Thyroid gland (tissue), 4 donors: ENCODE measurements at regions not wholly inside any gene's neighbourhood (a gene's known extent, or its start where the extent isn't known, plus 50 kb on each side); places are given as distances from the start of the nearest gene placed in this dataset.

ENCODE experiments used
- DNase-seq, 2 donors: peaks; one replicate each; pipeline ENCODE4 v3.0.0-alpha.2; 2019
- H3K27ac ChIP-seq, 3 donors: fragments of 200-600 bp; sonication (generic); 1 replicate in 2 of 3; 2 replicates in 1 of 3; pipeline ENCODE4 v1.5.1; 2016 to 2019; ENCODE audit warnings: mild to moderate bottlenecking in 1 of 3, moderate library complexity in 1 of 3
- H3K27me3 ChIP-seq: fragments of 200-600 bp; sonication (generic); one replicate; pipeline ENCODE4 v1.5.1; 2019
- H3K36me3 ChIP-seq, 2 donors: fragments of 200-600 bp; sonication (generic); one replicate each; pipeline ENCODE4 v1.5.1; 2016 to 2019
- H3K4me1 ChIP-seq, 2 donors: fragments of 200-600 bp; sonication (generic); one replicate each; pipeline ENCODE4 v1.5.1; 2017 to 2019
- H3K4me3 ChIP-seq, 3 donors: fragments of 200-600 bp; sonication (generic); replicated peaks in 1 of 3; 1 replicate in 2 of 3; 2 replicates in 1 of 3; pipeline ENCODE4 v1.5.1; 2016; ENCODE audit warnings: mild to moderate bottlenecking in 1 of 3
- H3K9me3 ChIP-seq: fragments of 200-600 bp; sonication (generic); one replicate; pipeline ENCODE4 v1.5.1; 2017
- POLR2A ChIP-seq, 2 donors: fragments of 450-650 bp; IDR thresholded peaks; one replicate each; pipeline ENCODE4 v1.6.1; 2017; ENCODE audit warnings: antibody characterized with exemption in 2 of 2, mild to moderate bottlenecking in 2 of 2, moderate library complexity in 1 of 2
- WGBS, 2 donors: methylation state at CpG; one replicate each; pipeline ENCODE4 v1.1.5; 2017; 5-methylcytosine and 5-hydroxymethylcytosine counted together
- intact Hi-C: fragments of 100-400 bp; cut with DNase I; formaldehyde crosslinking; loops from one replicate; pipeline ENCODE4 v1.15.1; 2023
- TF ChIP-seq, protein P1 (sequence below), 6 experiments: fragments of 200-600 bp in 3 of 6; fragments of 450-650 bp in 3 of 6; sonication (generic) in 3 of 6; IDR thresholded peaks; one replicate each; pipeline ENCODE4 v1.5.1; 2016 to 2019; ENCODE audit warnings: antibody characterized with exemption in 6 of 6, mild to moderate bottlenecking in 2 of 6, inconsistent platforms in 1 of 6, moderate library complexity in 1 of 6

DNA sequence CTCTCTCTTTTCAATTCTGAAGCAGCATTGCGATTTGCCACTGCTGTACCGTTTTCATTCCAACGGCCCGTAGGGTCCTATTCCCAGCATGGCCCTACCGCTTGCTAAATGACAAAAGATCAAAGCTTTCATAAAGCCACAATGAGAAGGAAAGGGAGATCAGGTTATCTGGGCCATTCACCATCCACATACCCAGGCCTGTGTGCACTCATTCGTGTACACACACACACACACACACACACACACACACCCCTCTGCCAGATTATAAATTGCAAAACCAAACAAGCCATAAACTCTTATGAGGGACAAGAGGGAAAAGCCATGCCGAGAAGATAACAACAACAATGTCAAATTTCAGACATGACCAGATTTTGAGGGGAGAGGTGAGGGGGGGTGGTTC lies 282.3 kb downstream of the BCL11A start:
- no peaks in the 10 kb centered on the region for H3K9me3 ChIP-seq
- no peak overlapping the region for H3K27ac ChIP-seq
- H3K36me3 ChIP-seq = no peaks in the 10 kb centered on the region
- no peaks in the 10 kb centered on the region for H3K27me3 ChIP-seq
- no peaks in the 10 kb centered on the region for H3K4me1 ChIP-seq
- no peak for DNase-seq
- intact Hi-C loops = no loop called here
- WGBS, 2 donors = 76 to 77% methylated on average over 7 of the region's 7 CpGs
- no peak overlapping the region for H3K4me3 ChIP-seq
- TF ChIP-seq POLR2A (IDR thresholded peaks at IDR 0.05) = no peak
- TF ChIP-seq, protein P1, sequence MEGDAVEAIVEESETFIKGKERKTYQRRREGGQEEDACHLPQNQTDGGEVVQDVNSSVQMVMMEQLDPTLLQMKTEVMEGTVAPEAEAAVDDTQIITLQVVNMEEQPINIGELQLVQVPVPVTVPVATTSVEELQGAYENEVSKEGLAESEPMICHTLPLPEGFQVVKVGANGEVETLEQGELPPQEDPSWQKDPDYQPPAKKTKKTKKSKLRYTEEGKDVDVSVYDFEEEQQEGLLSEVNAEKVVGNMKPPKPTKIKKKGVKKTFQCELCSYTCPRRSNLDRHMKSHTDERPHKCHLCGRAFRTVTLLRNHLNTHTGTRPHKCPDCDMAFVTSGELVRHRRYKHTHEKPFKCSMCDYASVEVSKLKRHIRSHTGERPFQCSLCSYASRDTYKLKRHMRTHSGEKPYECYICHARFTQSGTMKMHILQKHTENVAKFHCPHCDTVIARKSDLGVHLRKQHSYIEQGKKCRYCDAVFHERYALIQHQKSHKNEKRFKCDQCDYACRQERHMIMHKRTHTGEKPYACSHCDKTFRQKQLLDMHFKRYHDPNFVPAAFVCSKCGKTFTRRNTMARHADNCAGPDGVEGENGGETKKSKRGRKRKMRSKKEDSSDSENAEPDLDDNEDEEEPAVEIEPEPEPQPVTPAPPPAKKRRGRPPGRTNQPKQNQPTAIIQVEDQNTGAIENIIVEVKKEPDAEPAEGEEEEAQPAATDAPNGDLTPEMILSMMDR (IDR thresholded peaks at IDR 0.05) = no peak

DNA sequence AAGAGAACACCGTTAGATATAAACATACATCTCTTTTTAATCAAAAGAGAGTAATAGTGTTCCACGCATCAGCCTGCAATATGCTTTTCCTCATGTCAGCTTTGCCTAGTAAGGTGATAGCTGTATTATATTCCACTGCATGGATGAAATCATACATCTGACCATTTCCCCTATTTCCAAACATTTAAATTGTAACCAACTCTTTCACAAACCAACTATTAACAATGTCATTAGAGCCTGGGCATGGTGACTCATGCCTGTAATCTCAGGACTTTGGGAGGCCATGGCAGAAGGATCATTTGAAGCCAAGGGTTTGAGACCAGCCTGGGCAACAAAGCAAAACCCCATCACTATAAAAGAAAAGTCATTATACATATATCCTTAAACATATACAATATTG lies 284.8 kb downstream of the BCL11A start:
- no peaks in the 10 kb centered on the region for H3K4me1 ChIP-seq
- intact Hi-C loops = no loop called here
- no peaks in the 10 kb centered on the region for H3K27me3 ChIP-seq
- no peaks in the 10 kb centered on the region for H3K9me3 ChIP-seq
- H3K36me3 ChIP-seq = no peaks in the 10 kb centered on the region
- TF ChIP-seq POLR2A (IDR thresholded peaks at IDR 0.05) = no peak
- TF ChIP-seq, protein P1 (IDR thresholded peaks at IDR 0.05) = no peak
- H3K4me3 ChIP-seq = no peak overlapping the region
- 90 to 94% methylated on average over 2 of the region's 2 CpGs for WGBS, 2 donors
- DNase-seq = no peak
- no peak overlapping the region for H3K27ac ChIP-seq

DNA sequence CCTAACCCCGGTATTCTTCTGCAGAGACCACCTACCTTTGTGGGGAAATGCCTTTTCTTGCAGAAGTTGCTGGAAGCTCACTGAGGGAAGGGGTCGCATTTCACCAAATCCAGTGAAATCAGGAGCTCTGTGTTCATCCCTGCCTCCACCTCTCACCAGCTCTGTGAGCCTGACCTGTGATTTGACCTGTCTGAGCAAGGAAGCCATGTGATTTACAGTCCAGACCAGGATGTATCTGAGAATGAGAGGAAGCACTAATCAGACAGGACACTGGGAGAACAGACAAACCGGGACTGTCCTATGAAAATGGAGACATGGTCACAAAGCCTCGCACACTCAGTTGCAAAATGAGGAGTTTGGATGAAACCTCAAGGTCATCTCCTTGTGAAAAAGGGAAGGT lies 285.4 kb downstream of the BCL11A start:
- Histone ChIP-seq H3K27ac (no peak overlapping the region), H3K36me3 (no peaks in the 10 kb centered on the region), H3K9me3 (no peaks in the 10 kb centered on the region), H3K27me3 (no peaks in the 10 kb centered on the region), H3K4me1 (no peaks in the 10 kb centered on the region), H3K4me3 (no peak overlapping the region)
- TF ChIP-seq, protein P1 (IDR thresholded peaks at IDR 0.05) = no peak
- no peak for TF ChIP-seq POLR2A (IDR thresholded peaks at IDR 0.05)
- intact Hi-C loops = no loop called here
- WGBS, 2 donors = 84 to 89% methylated on average over 4 of the region's 4 CpGs
- DNase-seq = no peak

DNA sequence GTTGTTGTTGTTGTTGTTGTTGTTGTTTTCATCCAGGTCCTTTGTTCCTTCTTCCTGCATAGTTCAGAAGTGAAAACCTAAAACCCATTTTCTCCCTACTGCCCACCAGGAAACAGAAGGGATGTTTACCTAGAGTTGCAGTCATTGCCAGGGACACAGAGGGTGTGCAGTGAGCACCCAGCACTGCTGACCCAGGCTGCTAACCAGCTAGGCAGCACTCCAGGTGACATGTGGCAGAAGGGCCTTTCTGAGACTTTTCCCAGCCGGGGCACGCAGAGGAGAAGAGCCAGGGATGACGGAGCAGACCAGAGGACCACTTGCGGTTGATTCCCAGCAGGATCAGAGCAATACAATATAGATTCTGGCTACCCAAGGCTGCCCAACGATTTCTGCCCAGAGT lies 286.3 kb downstream of the BCL11A start:
- intact Hi-C loops = no loop called here
- Histone ChIP-seq H3K9me3 (no peaks in the 10 kb centered on the region), H3K4me1 (no peaks in the 10 kb centered on the region), H3K36me3 (no peaks in the 10 kb centered on the region), H3K4me3 (no peak overlapping the region), H3K27me3 (no peaks in the 10 kb centered on the region), H3K27ac (no peak overlapping the region)
- no peak for DNase-seq
- 78 to 91% methylated on average over 5 of the region's 5 CpGs for WGBS, 2 donors
- TF ChIP-seq, protein P1 (IDR thresholded peaks at IDR 0.05) = no peak
- TF ChIP-seq POLR2A (IDR thresholded peaks at IDR 0.05) = no peak

DNA sequence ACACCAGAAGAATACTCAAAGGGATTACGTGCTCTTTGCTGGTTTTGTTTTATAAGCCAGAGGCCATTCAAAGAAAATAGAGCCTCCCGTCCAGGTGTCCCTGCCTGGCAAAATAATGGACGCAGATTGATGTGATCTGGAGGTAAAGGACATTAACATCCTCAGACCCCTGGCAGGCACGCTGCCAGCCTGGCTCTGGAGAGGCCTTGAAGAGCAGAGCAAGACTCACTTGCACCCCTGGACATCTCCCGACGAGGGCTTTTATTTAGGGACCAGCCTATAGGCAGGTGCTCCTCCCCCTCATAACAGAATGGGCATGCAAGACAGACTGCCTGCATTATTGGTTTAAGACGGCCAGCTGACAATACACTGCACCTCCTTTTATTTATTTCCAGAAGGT lies 291.3 kb downstream of the BCL11A start:
- H3K4me3 ChIP-seq = no peak overlapping the region
- H3K27ac ChIP-seq = no peak overlapping the region
- 36 to 42% methylated on average over 7 of the region's 7 CpGs for WGBS, 2 donors
- H3K9me3 ChIP-seq = no peaks in the 10 kb centered on the region
- no peaks in the 10 kb centered on the region for H3K4me1 ChIP-seq
- intact Hi-C loops = no loop called here
- no peak for TF ChIP-seq POLR2A (IDR thresholded peaks at IDR 0.05)
- TF ChIP-seq, protein P1 (IDR thresholded peaks at IDR 0.05) = no peak
- H3K36me3 ChIP-seq = no peaks in the 10 kb centered on the region
- H3K27me3 ChIP-seq = no peaks in the 10 kb centered on the region
- peak in 1 of 2 donors; percentile 6 for DNase-seq
